ENCODE measurements at regions not wholly inside any gene's neighbourhood (a gene's known extent, or its start where the extent isn't known, plus 50 kb on each side); places are given as distances from the start of the nearest gene placed in this dataset.
A peak's percentile ranks its signal among the peaks of the same experiment; 100 is the strongest.

DNA sequence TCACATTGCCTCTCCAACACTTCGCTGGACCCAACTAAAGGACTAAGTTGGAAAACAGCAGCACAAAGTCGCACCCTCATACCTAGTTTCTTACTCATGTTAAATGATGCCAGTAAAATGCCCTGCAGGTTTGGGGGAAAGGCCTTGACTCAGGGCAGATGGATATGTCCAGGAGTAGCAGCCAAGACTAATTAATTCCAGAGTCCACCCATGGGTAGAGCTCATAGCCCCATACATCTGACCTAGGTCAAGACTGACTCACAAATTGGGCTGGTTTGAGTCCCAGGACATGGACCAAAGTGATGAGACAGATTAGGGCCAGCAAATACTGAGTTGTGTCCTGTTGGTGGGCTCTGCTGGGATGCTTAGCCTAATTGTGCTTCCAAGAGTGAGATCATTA is 224.0 kb upstream of the BTG1 start:
- TF ChIP-seq EZH2 (optimal IDR thresholded peaks at IDR 0.05; ENCODE audit: low read depth, low read length) (no peak), EZH2phosphoT487 (IDR thresholded peaks at IDR 0.05; ENCODE audit: low read length) (no peak)
- TF ChIP-seq, protein P1, sequence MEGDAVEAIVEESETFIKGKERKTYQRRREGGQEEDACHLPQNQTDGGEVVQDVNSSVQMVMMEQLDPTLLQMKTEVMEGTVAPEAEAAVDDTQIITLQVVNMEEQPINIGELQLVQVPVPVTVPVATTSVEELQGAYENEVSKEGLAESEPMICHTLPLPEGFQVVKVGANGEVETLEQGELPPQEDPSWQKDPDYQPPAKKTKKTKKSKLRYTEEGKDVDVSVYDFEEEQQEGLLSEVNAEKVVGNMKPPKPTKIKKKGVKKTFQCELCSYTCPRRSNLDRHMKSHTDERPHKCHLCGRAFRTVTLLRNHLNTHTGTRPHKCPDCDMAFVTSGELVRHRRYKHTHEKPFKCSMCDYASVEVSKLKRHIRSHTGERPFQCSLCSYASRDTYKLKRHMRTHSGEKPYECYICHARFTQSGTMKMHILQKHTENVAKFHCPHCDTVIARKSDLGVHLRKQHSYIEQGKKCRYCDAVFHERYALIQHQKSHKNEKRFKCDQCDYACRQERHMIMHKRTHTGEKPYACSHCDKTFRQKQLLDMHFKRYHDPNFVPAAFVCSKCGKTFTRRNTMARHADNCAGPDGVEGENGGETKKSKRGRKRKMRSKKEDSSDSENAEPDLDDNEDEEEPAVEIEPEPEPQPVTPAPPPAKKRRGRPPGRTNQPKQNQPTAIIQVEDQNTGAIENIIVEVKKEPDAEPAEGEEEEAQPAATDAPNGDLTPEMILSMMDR (IDR thresholded peaks at IDR 0.05; ENCODE audit: low read length), result no peak
- no peaks in the 10 kb centered on the region for H4K20me1 ChIP-seq (ENCODE audit: insufficient read depth, low read length)
- H3K4me2 ChIP-seq (ENCODE audit: low read depth, low read length), result no peak overlapping the region
- no peaks in the 10 kb centered on the region for H3K79me2 ChIP-seq (ENCODE audit: low read length)
- peaks cover 15% of the 10 kb centered on the region for H3F3A ChIP-seq (ENCODE audit: insufficient read depth, low read length)
- H3K27me3 ChIP-seq (replicated peaks; ENCODE audit: insufficient read depth, low read length), result no peaks in the 10 kb centered on the region
- peaks cover 39% of the 10 kb centered on the region for H3K4me1 ChIP-seq (ENCODE audit: low read length)
- H3K4me3 ChIP-seq (ENCODE audit: low read length), result no peak overlapping the region
- H3K9ac ChIP-seq (ENCODE audit: low read length), result no peak overlapping the region
- H3K9me3 ChIP-seq (replicated peaks; ENCODE audit: insufficient read depth, low read length), result no peaks in the 10 kb centered on the region
- DNase-seq, result no peak
- H3K27ac ChIP-seq (ENCODE audit: low read length), result no peak overlapping the region
- no peaks in the 10 kb centered on the region for H3K36me3 ChIP-seq (replicated peaks; ENCODE audit: insufficient read depth, low read length)
- no peaks in the 10 kb centered on the region for H3K9me2 ChIP-seq (replicated peaks; ENCODE audit: insufficient read depth, low read length)
- H2AFZ ChIP-seq (ENCODE audit: low read length), result no peak overlapping the region

DNA sequence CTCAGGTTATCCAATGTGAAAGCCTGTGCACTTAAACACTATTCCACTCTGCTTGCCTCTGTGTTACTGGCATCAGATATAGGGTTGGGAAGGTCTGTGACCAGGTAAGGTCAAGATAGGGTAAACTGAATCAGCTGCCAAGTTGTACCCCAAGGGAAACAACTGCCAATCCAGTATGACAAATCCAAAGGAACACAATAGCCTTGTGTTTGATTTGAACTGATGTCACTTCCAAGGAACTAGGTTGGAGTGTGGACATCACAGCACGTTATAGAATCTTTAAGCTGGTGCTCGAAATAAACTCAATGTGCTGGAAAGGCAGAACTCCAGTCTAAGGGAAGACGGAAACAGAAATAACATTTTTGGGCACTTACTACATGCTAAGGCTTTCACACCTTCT is 223.4 kb upstream of the BTG1 start:
- Histone ChIP-seq H3K4me3 (ENCODE audit: low read length) (no peak overlapping the region), H3K36me3 (replicated peaks; ENCODE audit: insufficient read depth, low read length) (no peaks in the 10 kb centered on the region), H3K9me3 (replicated peaks; ENCODE audit: insufficient read depth, low read length) (no peaks in the 10 kb centered on the region), H3K4me2 (ENCODE audit: low read depth, low read length) (no peak overlapping the region), H3F3A (ENCODE audit: insufficient read depth, low read length) (peaks cover 20% of the 10 kb centered on the region), H3K27ac (ENCODE audit: low read length) (no peak overlapping the region), H3K9ac (ENCODE audit: low read length) (no peak overlapping the region), H3K27me3 (replicated peaks; ENCODE audit: insufficient read depth, low read length) (no peaks in the 10 kb centered on the region), H3K79me2 (ENCODE audit: low read length) (no peaks in the 10 kb centered on the region), H3K4me1 (ENCODE audit: low read length) (peaks cover 37% of the 10 kb centered on the region), H2AFZ (ENCODE audit: low read length) (no peak overlapping the region), H3K9me2 (replicated peaks; ENCODE audit: insufficient read depth, low read length) (no peaks in the 10 kb centered on the region), H4K20me1 (ENCODE audit: insufficient read depth, low read length) (no peaks in the 10 kb centered on the region)
- DNase-seq, result no peak
- TF ChIP-seq, protein P1 (IDR thresholded peaks at IDR 0.05; ENCODE audit: low read length), result no peak
- no peak for TF ChIP-seq EZH2 (optimal IDR thresholded peaks at IDR 0.05; ENCODE audit: low read depth, low read length)
- no peak for TF ChIP-seq EZH2phosphoT487 (IDR thresholded peaks at IDR 0.05; ENCODE audit: low read length)

DNA sequence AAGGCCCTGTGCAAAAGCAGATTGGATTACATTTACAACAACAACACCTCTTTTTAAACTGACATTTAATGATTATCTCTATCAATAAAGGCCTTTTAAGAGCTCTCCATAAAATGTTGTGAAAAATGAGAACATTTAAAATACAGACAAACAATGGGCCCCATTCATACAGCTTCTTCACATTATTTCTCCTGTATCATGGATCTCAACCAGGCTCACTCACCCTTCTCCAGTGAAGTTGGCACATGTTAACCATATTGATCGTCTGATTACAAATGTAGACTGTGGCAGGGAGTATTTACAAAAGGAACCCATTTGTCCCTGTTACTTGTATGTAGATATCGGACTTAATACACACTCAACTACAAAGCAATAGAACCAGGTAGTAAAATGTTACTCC is 220.2 kb upstream of the BTG1 start:
- DNase-seq, result no peak
- Histone ChIP-seq H3K27ac (ENCODE audit: low read length) (peak overlapping the region; percentile 98), H3K4me1 (ENCODE audit: low read length) (peaks cover 41% of the 10 kb centered on the region)

More for the DNA sequence above, 220.2 kb upstream of the BTG1 start:
- H3K9me3 ChIP-seq (replicated peaks; ENCODE audit: insufficient read depth, low read length), result no peaks in the 10 kb centered on the region
- H3K9me2 ChIP-seq (replicated peaks; ENCODE audit: insufficient read depth, low read length), result no peaks in the 10 kb centered on the region
- H3K4me3 ChIP-seq (ENCODE audit: low read length), result no peak overlapping the region
- peaks cover 12% of the 10 kb centered on the region for H3K79me2 ChIP-seq (ENCODE audit: low read length)
- H4K20me1 ChIP-seq (ENCODE audit: insufficient read depth, low read length), result no peaks in the 10 kb centered on the region
- TF ChIP-seq EZH2phosphoT487 (IDR thresholded peaks at IDR 0.05; ENCODE audit: low read length), result no peak
- TF ChIP-seq, protein P1 (IDR thresholded peaks at IDR 0.05; ENCODE audit: low read length), result no peak
- no peak for TF ChIP-seq EZH2 (optimal IDR thresholded peaks at IDR 0.05; ENCODE audit: low read depth, low read length)
- H3K9ac ChIP-seq (ENCODE audit: low read length), result peak overlapping the region; percentile 35; the same call in 1 of the 2 replicates
- no peaks in the 10 kb centered on the region for H3K36me3 ChIP-seq (replicated peaks; ENCODE audit: insufficient read depth, low read length)
- H3K27me3 ChIP-seq (replicated peaks; ENCODE audit: insufficient read depth, low read length), result no peaks in the 10 kb centered on the region
- H2AFZ ChIP-seq (ENCODE audit: low read length), result no peak overlapping the region
- peaks cover 44% of the 10 kb centered on the region for H3F3A ChIP-seq (ENCODE audit: insufficient read depth, low read length)
- H3K4me2 ChIP-seq (ENCODE audit: low read depth, low read length), result peak overlapping the region; percentile 37
